Liver (tissue), 8 donors: ENCODE measurements at regions not wholly inside any gene's neighbourhood (a gene's known extent, or its start where the extent isn't known, plus 50 kb on each side); places are given as distances from the start of the nearest gene placed in this dataset.

Experiments used
- DNase-seq: peaks from one replicate; pipeline ENCODE4 v3.0.0-alpha.2; 2017; ENCODE audit warnings: low spot score
- H3K27ac ChIP-seq, 2 donors: one replicate each; pipeline ENCODE4 v1.7.0; 2013; ENCODE audit warnings: inconsistent platforms in 2 of 2, low read length in 2 of 2, control low read depth in 1 of 2, low read depth in 1 of 2, mild to moderate bottlenecking in 1 of 2
- H3K27me3 ChIP-seq, 4 donors: one replicate each; pipeline versions ENCODE4 v1.6.1 to v1.7.0; 2013; ENCODE audit warnings: low read length in 3 of 4, inconsistent platforms in 1 of 4, mild to moderate bottlenecking in 1 of 4, moderate library complexity in 1 of 4; ENCODE audit not compliant: control insufficient read depth in 4 of 4, insufficient read depth in 4 of 4
- H3K36me3 ChIP-seq, 4 donors: one replicate each; pipeline versions ENCODE4 v1.6.1 to v1.7.0; 2013; ENCODE audit warnings: low read length in 3 of 4, mild to moderate bottlenecking in 3 of 4, low read depth in 1 of 4, moderate library complexity in 1 of 4; ENCODE audit not compliant: control insufficient read depth in 4 of 4, insufficient read depth in 3 of 4
- H3K4me1 ChIP-seq, 4 donors: one replicate each; pipeline versions ENCODE4 v1.6.1 to v1.7.0; 2013; ENCODE audit warnings: low read length in 3 of 4, mild to moderate bottlenecking in 3 of 4, moderate library complexity in 1 of 4; ENCODE audit not compliant: control insufficient read depth in 4 of 4, insufficient read depth in 4 of 4
- H3K4me3 ChIP-seq, 3 donors: one replicate each; pipeline versions ENCODE4 v1.6.1 to v1.7.0; 2013; ENCODE audit warnings: low read length in 3 of 3, control low read depth in 1 of 3, low read depth in 1 of 3, mild to moderate bottlenecking in 1 of 3
- H3K9ac ChIP-seq, 2 donors: one replicate each; pipeline ENCODE4 v1.7.0; 2013; ENCODE audit warnings: low read length in 2 of 2, mild to moderate bottlenecking in 2 of 2, moderate library complexity in 2 of 2, control low read depth in 1 of 2, low read depth in 1 of 2
- H3K9me3 ChIP-seq, 4 donors: one replicate each; pipeline versions ENCODE4 v1.6.1 to v1.7.0; 2013; ENCODE audit warnings: low read length in 3 of 4; ENCODE audit not compliant: control insufficient read depth in 4 of 4
- ATF3 ChIP-seq: IDR thresholded peaks from 2 replicates; pipeline ENCODE4 v1.6.1; 2016; ENCODE audit warnings: antibody characterized with exemption
- EGR1 ChIP-seq, 2 donors: IDR thresholded peaks; 2 replicates each; pipeline ENCODE4 v1.6.1; 2016 to 2018; ENCODE audit warnings: antibody characterized with exemption in 2 of 2, low read depth in 2 of 2
- FOXA1 ChIP-seq: IDR thresholded peaks from 2 replicates; pipeline ENCODE4 v1.6.1; 2016; ENCODE audit warnings: antibody characterized with exemption
- FOXA2 ChIP-seq: IDR thresholded peaks from 2 replicates; pipeline ENCODE4 v1.6.1; 2016; ENCODE audit warnings: antibody characterized with exemption
- GABPA ChIP-seq, 2 donors: IDR thresholded peaks in 1 of 2; conservative IDR thresholded peaks in 1 of 2; 2 replicates each; pipeline ENCODE4 v1.6.1; 2016; ENCODE audit warnings: antibody characterized with exemption in 2 of 2, mild to moderate bottlenecking in 1 of 2, moderate library complexity in 1 of 2
- HNF4A ChIP-seq, 2 donors: conservative IDR thresholded peaks; 2 replicates each; pipeline ENCODE4 v1.6.1; 2016; ENCODE audit warnings: antibody characterized with exemption in 2 of 2, mild to moderate bottlenecking in 2 of 2
- HNF4G ChIP-seq: IDR thresholded peaks from 2 replicates; pipeline ENCODE4 v1.6.1; 2016; ENCODE audit warnings: antibody characterized with exemption
- JUND ChIP-seq, 2 donors: IDR thresholded peaks; 2 replicates each; pipeline ENCODE4 v1.6.1; 2016; ENCODE audit warnings: antibody characterized with exemption in 2 of 2
- NR2F2 ChIP-seq: IDR thresholded peaks from 2 replicates; pipeline ENCODE4 v1.6.1; 2016; ENCODE audit warnings: antibody characterized with exemption
- RAD21 ChIP-seq, 2 donors: IDR thresholded peaks; 2 replicates each; pipeline ENCODE4 v1.6.1; 2016; ENCODE audit warnings: antibody characterized with exemption in 2 of 2, mild to moderate bottlenecking in 2 of 2
- REST ChIP-seq: IDR thresholded peaks from 2 replicates; pipeline ENCODE4 v1.6.1; 2016; ENCODE audit warnings: antibody characterized with exemption, mild to moderate bottlenecking
- RXRA ChIP-seq, 2 donors: IDR thresholded peaks; 2 replicates each; pipeline ENCODE4 v1.6.1; 2017 to 2018; ENCODE audit warnings: antibody characterized with exemption in 2 of 2, mild to moderate bottlenecking in 1 of 2
- TAF1 ChIP-seq: conservative IDR thresholded peaks from 2 replicates; pipeline ENCODE4 v1.6.1; 2016; ENCODE audit warnings: antibody characterized with exemption, mild to moderate bottlenecking
- YY1 ChIP-seq: IDR thresholded peaks from 2 replicates; pipeline ENCODE4 v1.6.1; 2016; ENCODE audit warnings: antibody characterized with exemption, mild to moderate bottlenecking
- ZBTB33 ChIP-seq: IDR thresholded peaks from 2 replicates; pipeline ENCODE4 v1.6.1; 2016; ENCODE audit warnings: antibody characterized with exemption
- WGBS: extraction: QIAGEN DNeasy Blood & Tissue Kit; methylation state at CpG from one replicate; pipeline ENCODE4 v1.1.7; 2013; 5-methylcytosine and 5-hydroxymethylcytosine counted together
- TF ChIP-seq, protein P1 (sequence below): IDR thresholded peaks from 2 replicates; pipeline ENCODE4 v1.6.1; 2016; ENCODE audit warnings: antibody characterized with exemption
- TF ChIP-seq, protein P2 (sequence below): fragments of 150-350 bp; IDR thresholded peaks from 2 replicates; pipeline ENCODE4 v1.5.1; 2017; ENCODE audit warnings: improper control_type of control experiment, low read depth, low read length; ENCODE audit not compliant: missing input control
- donor health status: healthy.
- donor health status: healthy.
- donor health status: healthy.
- donor health status: healthy.
- donor health status: healthy.

DNA sequence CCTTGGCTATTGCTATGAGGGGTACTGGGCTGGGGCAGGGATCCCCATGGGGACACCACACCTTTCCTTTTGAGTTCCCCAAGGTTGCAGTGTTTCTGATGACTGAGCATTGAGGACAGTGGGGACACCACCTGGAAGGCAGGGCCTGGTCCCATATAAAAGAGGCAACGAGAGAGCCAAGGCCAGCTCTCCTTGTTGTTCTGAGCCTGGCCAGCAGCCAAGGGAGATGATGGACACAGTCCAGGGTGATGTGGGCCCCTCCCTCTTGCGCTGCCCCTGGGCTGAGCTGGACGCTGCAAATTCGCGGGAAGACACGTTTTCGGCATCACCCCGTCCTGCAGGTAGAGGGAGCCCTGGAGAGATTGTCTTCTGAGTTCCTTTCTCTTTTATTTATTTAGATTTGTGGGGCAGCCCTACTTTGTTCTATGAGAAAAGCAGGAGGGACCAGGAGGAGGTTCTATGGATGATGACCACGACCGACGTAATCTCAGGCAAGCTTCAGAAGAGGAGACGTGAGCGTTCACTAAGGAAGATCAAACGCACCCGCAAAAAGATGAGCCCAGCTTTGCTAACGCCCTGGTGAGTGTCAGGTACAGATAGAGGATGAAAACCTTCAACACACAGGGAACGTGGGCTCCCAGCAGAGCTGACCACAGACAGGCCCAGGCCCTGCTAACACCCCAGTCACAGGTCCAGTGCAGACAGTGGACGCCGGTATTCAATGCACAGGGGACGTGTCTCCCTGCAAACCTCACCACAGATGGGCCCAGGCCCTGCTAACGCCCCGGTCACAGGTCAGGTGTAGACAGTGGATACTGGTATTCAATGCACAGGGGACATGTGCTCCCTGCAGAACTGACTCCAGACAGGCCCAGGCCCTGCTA is 97.4 kb downstream of the SHOX start:
- H3K36me3 ChIP-seq = no peaks in the 10 kb centered on the region
- no peaks in the 10 kb centered on the region for H3K4me1 ChIP-seq
- no peak overlapping the region for H3K27ac ChIP-seq
- H3K9ac ChIP-seq = no peak overlapping the region
- H3K27me3 ChIP-seq = no peaks in the 10 kb centered on the region
- H3K9me3 ChIP-seq = peaks cover 0 to 2% (median 0%) of the 10 kb centered on the region in 4 donors
- no peak for DNase-seq
- TF ChIP-seq FOXA2 (no peak), RAD21 (IDR thresholded peaks at IDR 0.05) (no peak), YY1 (no peak), ZBTB33 (no peak), ATF3 (no peak), TAF1 (no peak), RXRA (IDR thresholded peaks at IDR 0.05) (no peak), REST (no peak), FOXA1 (no peak), GABPA (IDR thresholded peaks at IDR 0.05 in 1 of 2, conservative IDR thresholded peaks at IDR 0.05 in 1 of 2) (no peak), HNF4G (no peak), HNF4A (conservative IDR thresholded peaks at IDR 0.05) (no peak), NR2F2 (no peak), JUND (IDR thresholded peaks at IDR 0.05) (no peak), EGR1 (IDR thresholded peaks at IDR 0.05; ENCODE audit: low read depth in 2 of 2) (no peak)
- TF ChIP-seq, protein P1, sequence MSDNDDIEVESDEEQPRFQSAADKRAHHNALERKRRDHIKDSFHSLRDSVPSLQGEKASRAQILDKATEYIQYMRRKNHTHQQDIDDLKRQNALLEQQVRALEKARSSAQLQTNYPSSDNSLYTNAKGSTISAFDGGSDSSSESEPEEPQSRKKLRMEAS = no peak
- TF ChIP-seq, protein P2, sequence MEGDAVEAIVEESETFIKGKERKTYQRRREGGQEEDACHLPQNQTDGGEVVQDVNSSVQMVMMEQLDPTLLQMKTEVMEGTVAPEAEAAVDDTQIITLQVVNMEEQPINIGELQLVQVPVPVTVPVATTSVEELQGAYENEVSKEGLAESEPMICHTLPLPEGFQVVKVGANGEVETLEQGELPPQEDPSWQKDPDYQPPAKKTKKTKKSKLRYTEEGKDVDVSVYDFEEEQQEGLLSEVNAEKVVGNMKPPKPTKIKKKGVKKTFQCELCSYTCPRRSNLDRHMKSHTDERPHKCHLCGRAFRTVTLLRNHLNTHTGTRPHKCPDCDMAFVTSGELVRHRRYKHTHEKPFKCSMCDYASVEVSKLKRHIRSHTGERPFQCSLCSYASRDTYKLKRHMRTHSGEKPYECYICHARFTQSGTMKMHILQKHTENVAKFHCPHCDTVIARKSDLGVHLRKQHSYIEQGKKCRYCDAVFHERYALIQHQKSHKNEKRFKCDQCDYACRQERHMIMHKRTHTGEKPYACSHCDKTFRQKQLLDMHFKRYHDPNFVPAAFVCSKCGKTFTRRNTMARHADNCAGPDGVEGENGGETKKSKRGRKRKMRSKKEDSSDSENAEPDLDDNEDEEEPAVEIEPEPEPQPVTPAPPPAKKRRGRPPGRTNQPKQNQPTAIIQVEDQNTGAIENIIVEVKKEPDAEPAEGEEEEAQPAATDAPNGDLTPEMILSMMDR = no peak
- WGBS = 55% methylated on average over 22 of the region's 22 CpGs
- H3K4me3 ChIP-seq = no peak overlapping the region
